ENCODE measurements at regions not wholly inside any gene's neighbourhood (a gene's known extent, or its start where the extent isn't known, plus 50 kb on each side); places are given as distances from the start of the nearest gene placed in this dataset.

DNA sequence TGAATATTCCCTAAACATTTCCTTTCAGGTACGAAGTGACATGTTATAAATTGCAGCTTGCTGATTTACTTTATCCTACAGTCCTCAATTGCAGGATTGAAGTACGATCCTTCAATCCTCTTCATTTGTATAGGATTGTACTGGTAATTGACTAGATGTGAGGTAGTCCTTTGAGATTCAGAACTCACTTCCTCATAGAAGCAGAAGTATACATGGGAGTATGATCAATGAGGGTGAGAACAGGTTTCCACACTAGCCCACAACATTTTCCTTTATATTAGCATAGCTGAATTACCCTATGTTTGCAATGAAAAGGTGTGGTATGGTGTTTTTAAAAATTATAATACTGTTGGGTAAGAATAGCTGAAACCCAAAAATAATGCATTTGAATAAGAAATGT lies 160.0 kb upstream of the UMPS start:
- ChIA-PET CTCF (ENCODE audit: unreplicated experiment) (interaction anchor here (0.6 kb wide), 1 partner anchor 9 kb away, joined by 3 read pairs; no protein-coding TSS in a partner anchor), POLR2A (no interaction called here)
- H4K20me1 ChIP-seq (ENCODE audit: insufficient read depth, low read length), result no peaks in the 10 kb centered on the region
- intact Hi-C loops (cut with micrococcal nuclease; ENCODE audit: unreplicated experiment), result no loop called here
- H3K27ac ChIP-seq (ENCODE audit: low read depth, low read length, poor library complexity, severe bottlenecking), result no peak overlapping the region
- H3K4me2 ChIP-seq (ENCODE audit: low read length), result no peak overlapping the region
- no peak overlapping the region for H3K4me3 ChIP-seq (ENCODE audit: low read depth, low read length, poor library complexity, severe bottlenecking)
- TF ChIP-seq EZH2phosphoT487 (IDR thresholded peaks at IDR 0.05; ENCODE audit: borderline replicate concordance, low read depth, low read length), result no peak
- TF ChIP-seq, protein P1, sequence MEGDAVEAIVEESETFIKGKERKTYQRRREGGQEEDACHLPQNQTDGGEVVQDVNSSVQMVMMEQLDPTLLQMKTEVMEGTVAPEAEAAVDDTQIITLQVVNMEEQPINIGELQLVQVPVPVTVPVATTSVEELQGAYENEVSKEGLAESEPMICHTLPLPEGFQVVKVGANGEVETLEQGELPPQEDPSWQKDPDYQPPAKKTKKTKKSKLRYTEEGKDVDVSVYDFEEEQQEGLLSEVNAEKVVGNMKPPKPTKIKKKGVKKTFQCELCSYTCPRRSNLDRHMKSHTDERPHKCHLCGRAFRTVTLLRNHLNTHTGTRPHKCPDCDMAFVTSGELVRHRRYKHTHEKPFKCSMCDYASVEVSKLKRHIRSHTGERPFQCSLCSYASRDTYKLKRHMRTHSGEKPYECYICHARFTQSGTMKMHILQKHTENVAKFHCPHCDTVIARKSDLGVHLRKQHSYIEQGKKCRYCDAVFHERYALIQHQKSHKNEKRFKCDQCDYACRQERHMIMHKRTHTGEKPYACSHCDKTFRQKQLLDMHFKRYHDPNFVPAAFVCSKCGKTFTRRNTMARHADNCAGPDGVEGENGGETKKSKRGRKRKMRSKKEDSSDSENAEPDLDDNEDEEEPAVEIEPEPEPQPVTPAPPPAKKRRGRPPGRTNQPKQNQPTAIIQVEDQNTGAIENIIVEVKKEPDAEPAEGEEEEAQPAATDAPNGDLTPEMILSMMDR (conservative IDR thresholded peaks at IDR 0.05; ENCODE audit: low read length), result no peak
- no peaks in the 10 kb centered on the region for H3K79me2 ChIP-seq (ENCODE audit: insufficient read depth, low read depth, low read length)
- no peak overlapping the region for H2AFZ ChIP-seq (ENCODE audit: low read length)
- no peaks in the 10 kb centered on the region for H3K36me3 ChIP-seq (ENCODE audit: insufficient read depth, low read length)
- no peaks in the 10 kb centered on the region for H3K4me1 ChIP-seq (ENCODE audit: insufficient read depth, low read length, poor library complexity, severe bottlenecking)
- BruUV-seq (replicated peaks), result no TSS peak
- DNase-seq (ENCODE audit: low spot score), result no peak
- H3K9me3 ChIP-seq (ENCODE audit: low read length), result no peaks in the 10 kb centered on the region
- no peaks in the 10 kb centered on the region for H3K9me2 ChIP-seq (ENCODE audit: insufficient read depth, low read length)

GRCh38 chr3:124572851-124573405 lies 157.3 kb upstream of the UMPS start:
- DNase-seq (ENCODE audit: low spot score), result no peak
- H3K4me3 ChIP-seq (ENCODE audit: low read depth, low read length, poor library complexity, severe bottlenecking), result no peak overlapping the region
- no TSS peak for BruUV-seq (replicated peaks)
- no peaks in the 10 kb centered on the region for H3K79me2 ChIP-seq (ENCODE audit: insufficient read depth, low read depth, low read length)
- TF ChIP-seq, protein P1 (conservative IDR thresholded peaks at IDR 0.05; ENCODE audit: low read length), result no peak
- no peak for TF ChIP-seq EZH2phosphoT487 (IDR thresholded peaks at IDR 0.05; ENCODE audit: borderline replicate concordance, low read depth, low read length)
- intact Hi-C loops (cut with micrococcal nuclease; ENCODE audit: unreplicated experiment), result no loop called here
- H3K27ac ChIP-seq (ENCODE audit: low read depth, low read length, poor library complexity, severe bottlenecking), result no peak overlapping the region
- POLR2A ChIA-PET, result no interaction called here
- H3K9me3 ChIP-seq (ENCODE audit: low read length), result no peaks in the 10 kb centered on the region
- no peak overlapping the region for H2AFZ ChIP-seq (ENCODE audit: low read length)
- H3K4me1 ChIP-seq (ENCODE audit: insufficient read depth, low read length, poor library complexity, severe bottlenecking), result no peaks in the 10 kb centered on the region
- H3K9me2 ChIP-seq (ENCODE audit: insufficient read depth, low read length), result no peaks in the 10 kb centered on the region
- H3K36me3 ChIP-seq (ENCODE audit: insufficient read depth, low read length), result no peaks in the 10 kb centered on the region
- H4K20me1 ChIP-seq (ENCODE audit: insufficient read depth, low read length), result no peaks in the 10 kb centered on the region
- CTCF ChIA-PET (ENCODE audit: unreplicated experiment), result no interaction called here
- no peak overlapping the region for H3K4me2 ChIP-seq (ENCODE audit: low read length)

- no peaks in the 10 kb centered on the region for H3K9me2 ChIP-seq (ENCODE audit: insufficient read depth, low read length)
- no peaks in the 10 kb centered on the region for H3K9me3 ChIP-seq (ENCODE audit: low read length)
- H3K36me3 ChIP-seq (ENCODE audit: insufficient read depth, low read length), result no peaks in the 10 kb centered on the region
- no peak overlapping the region for H3K4me3 ChIP-seq (ENCODE audit: low read depth, low read length, poor library complexity, severe bottlenecking)
- no peak overlapping the region for H2AFZ ChIP-seq (ENCODE audit: low read length)
- H4K20me1 ChIP-seq (ENCODE audit: insufficient read depth, low read length), result no peaks in the 10 kb centered on the region
- CTCF ChIA-PET (ENCODE audit: unreplicated experiment), result no interaction called here
- H3K4me2 ChIP-seq (ENCODE audit: low read length), result no peak overlapping the region
- H3K4me1 ChIP-seq (ENCODE audit: insufficient read depth, low read length, poor library complexity, severe bottlenecking), result no peaks in the 10 kb centered on the region
- POLR2A ChIA-PET, result interaction anchor here (0.6 kb wide), 1 partner anchor 66 kb away, joined by 4 read pairs; no protein-coding TSS in a partner anchor
- H3K27ac ChIP-seq (ENCODE audit: low read depth, low read length, poor library complexity, severe bottlenecking), result no peak overlapping the region
- BruUV-seq (replicated peaks), result no TSS peak
- TF ChIP-seq, protein P1 (conservative IDR thresholded peaks at IDR 0.05; ENCODE audit: low read length), result no peak
- TF ChIP-seq EZH2phosphoT487 (IDR thresholded peaks at IDR 0.05; ENCODE audit: borderline replicate concordance, low read depth, low read length), result no peak
- intact Hi-C loops (cut with micrococcal nuclease; ENCODE audit: unreplicated experiment), result no loop called here
- H3K79me2 ChIP-seq (ENCODE audit: insufficient read depth, low read depth, low read length), result no peaks in the 10 kb centered on the region
- DNase-seq (ENCODE audit: low spot score), result no peak
Measured at GRCh38 chr3:124574012-124574411, 156.2 kb upstream of the UMPS start.

All from OCI-LY7 (cell line).